BLaER1 treated with 17β-estradiol and CSF1 and Interleukin-3, amounts not matched to agents 10 nM and 100 nM (cell line): ENCODE measurements at regions not wholly inside any gene's neighbourhood (a gene's known extent, or its start where the extent isn't known, plus 50 kb on each side); places are given as distances from the start of the nearest gene placed in this dataset.

Experiments used
- H3K27ac ChIP-seq, 11 experiments: shearing (Covaris generic); formaldehyde crosslinking; 2 replicates each; pipeline ENCODE4 v1.8.1; 2022
- H3K27me3 ChIP-seq, 11 experiments: shearing (Covaris generic); formaldehyde crosslinking; 2 replicates each; pipeline ENCODE4 v1.8.1; 2022
- H3K36me3 ChIP-seq, 11 experiments: shearing (Covaris generic); formaldehyde crosslinking; 2 replicates each; pipeline ENCODE4 v1.8.1; 2022
- H3K4me1 ChIP-seq, 10 experiments: shearing (Covaris generic); formaldehyde crosslinking; 2 replicates each; pipeline ENCODE4 v1.8.1; 2022
- H3K4me2 ChIP-seq, 11 experiments: shearing (Covaris generic); formaldehyde crosslinking; 2 replicates each; pipeline ENCODE4 v1.8.1; 2022
- H3K4me3 ChIP-seq, 10 experiments: shearing (Covaris generic); formaldehyde crosslinking; 2 replicates each; pipeline ENCODE4 v1.8.1; 2022
- H3K9ac ChIP-seq, 11 experiments: shearing (Covaris generic); formaldehyde crosslinking; 2 replicates each; pipeline ENCODE4 v1.8.1; 2022
- H3K9me3 ChIP-seq, 11 experiments: shearing (Covaris generic); formaldehyde crosslinking; replicated peaks in 1 of 11; 2 replicates each; pipeline ENCODE4 v1.8.1; 2022
- H4K20me1 ChIP-seq, 11 experiments: shearing (Covaris generic); formaldehyde crosslinking; 2 replicates each; pipeline ENCODE4 v1.8.1; 2022
- Cebpa-rat ChIP-seq, 11 experiments: shearing (Covaris generic); IDR thresholded peaks; 2 replicates each; pipeline ENCODE4 v1.8.1; 2022

GRCh38 chr9:129436751-129437625 lies 183.9 kb downstream of the C9orf50 start:
- peak overlapping the region; percentile 41 to 67 (median 54) for H3K4me3 ChIP-seq

GRCh38 chr9:129435988-129436717 lies 184.7 kb downstream of the C9orf50 start:
- no peaks in the 10 kb centered on the region for H3K36me3 ChIP-seq
- no peak overlapping the region for H3K9ac ChIP-seq
- H4K20me1 ChIP-seq: peaks cover 0 to 12% (median 0%) of the 10 kb centered on the region in 11 experiments; a peak in 2 of 22 replicates
- H3K4me3 ChIP-seq: peak overlapping the region in 2 of 10 experiments; percentile 56 to 67; a peak in 2 of 20 replicates
- H3K4me2 ChIP-seq: peak overlapping the region in 5 of 11 experiments; percentile 86 to 93 (median 89); a peak in 7 of 22 replicates
- H3K4me1 ChIP-seq: peaks cover 19 to 43% (median 35%) of the 10 kb centered on the region in 10 experiments
- peaks cover 0 to 7% (median 6%) of the 10 kb centered on the region in 11 experiments; a peak in 15 of 22 replicates for H3K9me3 ChIP-seq
- H3K27ac ChIP-seq: no peak overlapping the region
- no peak for TF ChIP-seq Cebpa-rat (IDR thresholded peaks at IDR 0.05)
- H3K27me3 ChIP-seq: peaks cover 37 to 63% (median 58%) of the 10 kb centered on the region in 11 experiments

More at GRCh38 chr9:129436751-129437625, 183.9 kb downstream of the C9orf50 start:
- Histone ChIP-seq H3K9me3 (peaks cover 0 to 7% (median 6%) of the 10 kb centered on the region in 11 experiments; a peak in 15 of 22 replicates), H3K4me2 (peak overlapping the region; percentile 70 to 93 (median 89)), H4K20me1 (peaks cover 0 to 12% (median 0%) of the 10 kb centered on the region in 11 experiments; a peak in 2 of 22 replicates), H3K36me3 (no peaks in the 10 kb centered on the region), H3K27ac (peak overlapping the region in 1 of 11 experiments; percentile 35; a peak in 1 of 22 replicates), H3K4me1 (peaks cover 19 to 43% (median 35%) of the 10 kb centered on the region in 10 experiments), H3K9ac (peak overlapping the region in 10 of 11 experiments; percentile 15 to 70 (median 52); a peak in 18 of 22 replicates), H3K27me3 (peaks cover 37 to 68% (median 62%) of the 10 kb centered on the region in 11 experiments)
- TF ChIP-seq Cebpa-rat (IDR thresholded peaks at IDR 0.05): no peak

- Histone ChIP-seq H3K27me3 (peaks cover 37 to 58% (median 50%) of the 10 kb centered on the region in 11 experiments), H4K20me1 (peaks cover 0 to 12% (median 0%) of the 10 kb centered on the region in 11 experiments; a peak in 2 of 22 replicates), H3K27ac (no peak overlapping the region), H3K9ac (no peak overlapping the region), H3K4me3 (no peak overlapping the region), H3K9me3 (peaks cover 0 to 7% (median 6%) of the 10 kb centered on the region in 11 experiments; a peak in 15 of 22 replicates), H3K4me2 (no peak overlapping the region), H3K36me3 (no peaks in the 10 kb centered on the region), H3K4me1 (peaks cover 19 to 39% (median 35%) of the 10 kb centered on the region in 10 experiments)
- TF ChIP-seq Cebpa-rat (IDR thresholded peaks at IDR 0.05): no peak
Observed at GRCh38 chr9:129435291-129435690, 185.6 kb downstream of the C9orf50 start.

- TF ChIP-seq Cebpa-rat (IDR thresholded peaks at IDR 0.05): no peak
- Histone ChIP-seq H3K27ac (no peak overlapping the region), H3K4me1 (peaks cover 19 to 50% (median 35%) of the 10 kb centered on the region in 10 experiments), H3K9me3 (peaks cover 0 to 3% (median 2%) of the 10 kb centered on the region in 11 experiments; a peak in 14 of 22 replicates), H4K20me1 (peaks cover 0 to 12% (median 0%) of the 10 kb centered on the region in 11 experiments; a peak in 2 of 22 replicates), H3K27me3 (peaks cover 32 to 49% (median 41%) of the 10 kb centered on the region in 11 experiments), H3K9ac (no peak overlapping the region), H3K36me3 (no peaks in the 10 kb centered on the region), H3K4me2 (no peak overlapping the region), H3K4me3 (no peak overlapping the region)
Observed at GRCh38 chr9:129434187-129434586, 186.7 kb downstream of the C9orf50 start.

- no peak for TF ChIP-seq Cebpa-rat (IDR thresholded peaks at IDR 0.05)
Observed at GRCh38 chr9:129432297-129433154, 188.4 kb downstream of the C9orf50 start.

GRCh38 chr9:129430940-129431643 lies 189.8 kb downstream of the C9orf50 start:
- no peak for TF ChIP-seq Cebpa-rat (IDR thresholded peaks at IDR 0.05)
- no peaks in the 10 kb centered on the region for H3K36me3 ChIP-seq
- no peaks in the 10 kb centered on the region; a peak in 1 of 22 replicates for H3K9me3 ChIP-seq
- no peak overlapping the region for H3K4me3 ChIP-seq
- H3K4me2 ChIP-seq: no peak overlapping the region
- H3K27me3 ChIP-seq: peaks cover under 1 to 18% (median 10%) of the 10 kb centered on the region in 11 experiments
- no peak overlapping the region for H3K27ac ChIP-seq
- peaks cover 0 to 35% (median 15%) of the 10 kb centered on the region in 10 experiments; a peak in 16 of 20 replicates for H3K4me1 ChIP-seq
- H4K20me1 ChIP-seq: no peaks in the 10 kb centered on the region
- H3K9ac ChIP-seq: no peak overlapping the region

More at GRCh38 chr9:129432297-129433154, 188.4 kb downstream of the C9orf50 start:
- Histone ChIP-seq H3K4me1 (peaks cover 3 to 45% (median 24%) of the 10 kb centered on the region in 10 experiments), H3K4me3 (no peak overlapping the region), H3K36me3 (no peaks in the 10 kb centered on the region), H4K20me1 (peaks cover 0 to 4% (median 0%) of the 10 kb centered on the region in 11 experiments; a peak in 1 of 22 replicates), H3K27me3 (peaks cover 15 to 33% (median 25%) of the 10 kb centered on the region in 11 experiments), H3K4me2 (peak overlapping the region in 7 of 11 experiments; percentile 26 to 63 (median 49); a peak in 13 of 22 replicates), H3K9me3 (no peaks in the 10 kb centered on the region), H3K9ac (peak overlapping the region in 2 of 11 experiments; percentile 5 to 7; a peak in 2 of 22 replicates), H3K27ac (no peak overlapping the region)

- H3K27ac ChIP-seq: no peak overlapping the region
Observed at GRCh38 chr9:129428864-129429577, 191.9 kb downstream of the C9orf50 start.

More at GRCh38 chr9:129428864-129429577, 191.9 kb downstream of the C9orf50 start:
- Histone ChIP-seq H4K20me1 (no peaks in the 10 kb centered on the region), H3K9me3 (no peaks in the 10 kb centered on the region; a peak in 1 of 22 replicates), H3K27me3 (no peaks in the 10 kb centered on the region), H3K9ac (no peak overlapping the region), H3K4me3 (no peak overlapping the region), H3K4me1 (peaks cover 0 to 49% (median 26%) of the 10 kb centered on the region in 10 experiments; a peak in 18 of 20 replicates), H3K4me2 (peak overlapping the region in 3 of 11 experiments; percentile 2 to 22 (median 2); a peak in 2 of 22 replicates), H3K36me3 (no peaks in the 10 kb centered on the region)
- TF ChIP-seq Cebpa-rat (IDR thresholded peaks at IDR 0.05): no peak
